Ectodermal cell (in vitro differentiated cells): ENCODE measurements at regions not wholly inside any gene's neighbourhood (a gene's known extent, or its start where the extent isn't known, plus 50 kb on each side); places are given as distances from the start of the nearest gene placed in this dataset.

Source experiments
- H3K27ac ChIP-seq: 2 replicates; pipeline ENCODE4 v1.7.0; 2013; ENCODE audit warnings: mild to moderate bottlenecking, low read depth, low read length; ENCODE audit not compliant: insufficient read depth, poor library complexity, severe bottlenecking
- H3K27me3 ChIP-seq: 2 replicates; pipeline ENCODE4 v1.7.0; 2013; ENCODE audit warnings: mild to moderate bottlenecking, low read length; ENCODE audit not compliant: insufficient read depth, control insufficient read depth, poor library complexity, severe bottlenecking
- H3K36me3 ChIP-seq: one replicate; pipeline ENCODE4 v1.7.0; 2013; ENCODE audit warnings: low read length; ENCODE audit not compliant: control insufficient read depth, insufficient read depth
- H3K4me1 ChIP-seq: one replicate; pipeline ENCODE4 v1.7.0; 2013; ENCODE audit warnings: low read length; ENCODE audit not compliant: control insufficient read depth, insufficient read depth
- H3K4me3 ChIP-seq: 2 replicates; pipeline ENCODE4 v1.7.0; 2013; ENCODE audit warnings: low read depth, low read length, control low read depth; ENCODE audit not compliant: insufficient read depth
- H3K9me3 ChIP-seq: 2 replicates; pipeline ENCODE4 v1.7.0; 2013; ENCODE audit warnings: mild to moderate bottlenecking, low read length, moderate library complexity; ENCODE audit not compliant: control insufficient read depth
- WGBS, 2 experiments: methylation state at CpG; one replicate each; pipeline ENCODE4 v1.1.7; 2013; ENCODE audit warnings: missing lambda C conversion rate in 2 of 2; 5-methylcytosine and 5-hydroxymethylcytosine counted together

DNA sequence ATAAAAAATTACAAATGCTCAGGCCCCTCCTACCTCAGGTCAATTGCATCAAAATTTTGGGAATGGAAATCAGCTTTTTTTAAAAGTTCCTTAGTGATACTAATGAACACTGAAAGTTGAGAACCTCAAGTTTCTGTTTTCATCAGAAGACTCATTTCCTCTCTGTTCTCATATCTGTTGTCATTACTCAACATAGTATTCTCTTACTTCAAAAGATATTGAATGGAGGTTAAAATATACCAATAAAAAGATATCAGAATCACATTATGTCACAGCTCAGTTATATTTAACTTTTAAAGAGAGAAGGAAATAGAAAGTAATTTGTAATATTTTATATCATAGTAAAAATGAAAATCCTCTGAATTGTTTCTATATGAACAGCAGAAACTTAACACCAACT is 959.4 kb upstream of the LRRTM1 start:
- H3K4me1 ChIP-seq, result no peaks in the 10 kb centered on the region

DNA sequence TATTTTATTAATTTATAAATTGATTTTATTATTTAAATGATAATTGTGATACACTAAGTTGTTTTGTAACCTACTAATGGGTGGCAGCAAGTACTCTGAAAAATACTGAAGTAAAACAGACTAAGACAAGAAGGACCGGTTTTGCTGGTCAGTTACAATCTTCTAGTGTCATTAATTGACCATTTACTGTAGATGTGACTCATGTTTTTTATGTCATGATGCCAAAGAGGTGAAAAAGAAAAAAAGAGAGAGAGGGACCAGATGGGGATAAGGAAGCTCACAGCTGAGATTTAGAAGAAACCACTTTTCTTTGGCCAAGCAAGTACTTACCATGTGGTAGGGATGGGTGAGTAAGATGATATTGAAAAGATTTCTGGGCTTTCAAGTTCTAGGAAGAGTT is 955.8 kb upstream of the LRRTM1 start:
- 70 to 100% methylated on average over 1 of the region's 1 CpG for WGBS, 2 experiments
- no peaks in the 10 kb centered on the region for H3K36me3 ChIP-seq
- H3K4me1 ChIP-seq, result no peaks in the 10 kb centered on the region
- H3K4me3 ChIP-seq, result no peak overlapping the region
- no peaks in the 10 kb centered on the region for H3K9me3 ChIP-seq
- H3K27me3 ChIP-seq, result no peaks in the 10 kb centered on the region
- no peak overlapping the region for H3K27ac ChIP-seq

More for the DNA sequence above, 959.4 kb upstream of the LRRTM1 start:
- no peak overlapping the region for H3K4me3 ChIP-seq
- H3K36me3 ChIP-seq, result no peaks in the 10 kb centered on the region
- no peaks in the 10 kb centered on the region for H3K27me3 ChIP-seq
- H3K27ac ChIP-seq, result no peak overlapping the region
- H3K9me3 ChIP-seq, result no peaks in the 10 kb centered on the region

DNA sequence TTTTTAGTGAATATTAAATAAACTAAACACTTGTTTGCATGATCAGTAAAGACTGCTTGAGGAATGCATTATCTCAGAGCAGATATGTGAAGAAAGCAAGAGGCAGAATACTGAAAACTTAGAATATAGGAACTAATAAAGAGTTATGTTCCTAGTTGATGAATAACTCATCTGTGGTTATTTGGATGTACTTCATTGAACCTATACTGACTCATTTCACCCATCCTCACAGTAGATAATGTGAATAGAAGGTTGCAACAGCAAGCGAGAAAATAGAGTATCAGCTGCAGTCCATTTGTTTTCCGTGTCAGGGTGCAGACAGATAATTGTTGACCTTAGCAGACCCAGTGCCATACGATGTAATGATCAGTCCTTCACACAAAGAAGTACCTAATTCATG is 945.7 kb upstream of the LRRTM1 start:
- H3K4me1 ChIP-seq, result no peaks in the 10 kb centered on the region
- no peak overlapping the region for H3K4me3 ChIP-seq
- WGBS, 2 experiments, result 89 to 92% methylated on average over 3 of the region's 3 CpGs
- H3K27me3 ChIP-seq, result no peaks in the 10 kb centered on the region
- no peak overlapping the region for H3K27ac ChIP-seq
- no peaks in the 10 kb centered on the region for H3K36me3 ChIP-seq
- H3K9me3 ChIP-seq, result no peaks in the 10 kb centered on the region

DNA sequence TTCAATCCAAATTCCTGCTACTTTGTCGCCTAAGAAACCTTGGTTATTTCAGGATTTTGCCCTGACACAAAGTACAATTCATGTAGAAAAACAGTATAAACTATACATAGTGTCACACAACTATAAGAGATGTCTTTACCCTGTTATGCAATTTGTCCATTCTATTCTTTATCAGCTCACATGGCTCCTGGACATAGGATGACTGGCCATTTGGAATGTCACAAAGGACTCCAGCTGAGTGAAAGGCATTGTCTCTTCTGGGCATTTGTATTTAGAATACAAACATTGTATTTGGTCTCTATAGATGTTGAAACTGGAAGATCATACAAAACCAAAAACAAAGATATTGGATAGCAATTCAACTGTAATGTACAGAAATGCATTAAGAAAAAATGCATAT is 944.6 kb upstream of the LRRTM1 start:
- Histone ChIP-seq H3K27me3 (no peaks in the 10 kb centered on the region), H3K27ac (no peak overlapping the region), H3K9me3 (no peaks in the 10 kb centered on the region), H3K36me3 (no peaks in the 10 kb centered on the region), H3K4me3 (no peak overlapping the region), H3K4me1 (no peaks in the 10 kb centered on the region)
- WGBS, 2 experiments, result 84 to 91% methylated on average over 1 of the region's 1 CpG

DNA sequence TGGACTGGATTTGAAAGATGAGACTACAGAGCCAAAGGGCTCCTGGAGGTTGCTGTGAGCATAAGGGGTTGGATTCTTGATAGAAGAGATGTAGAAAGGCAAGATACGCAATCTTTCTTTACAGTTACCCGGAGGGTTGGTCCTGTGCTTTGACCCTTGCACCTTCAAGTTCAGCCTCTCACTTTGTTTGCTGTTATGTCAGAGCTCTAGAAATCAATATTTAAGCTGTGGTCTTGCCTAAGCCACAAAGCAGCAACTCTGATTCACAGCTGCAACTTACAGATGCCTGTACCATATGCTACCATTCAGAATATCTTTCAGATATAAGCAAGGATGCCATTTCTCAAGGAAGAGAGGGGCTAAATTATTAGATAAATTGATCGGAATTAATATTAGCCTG is 943.1 kb upstream of the LRRTM1 start:
- Histone ChIP-seq H3K36me3 (no peaks in the 10 kb centered on the region), H3K27ac (no peak overlapping the region), H3K4me1 (no peaks in the 10 kb centered on the region), H3K4me3 (no peak overlapping the region), H3K9me3 (no peaks in the 10 kb centered on the region), H3K27me3 (no peaks in the 10 kb centered on the region)
- 90% methylated on average over 2 to 3 of the region's 3 CpGs for WGBS, 2 experiments

DNA sequence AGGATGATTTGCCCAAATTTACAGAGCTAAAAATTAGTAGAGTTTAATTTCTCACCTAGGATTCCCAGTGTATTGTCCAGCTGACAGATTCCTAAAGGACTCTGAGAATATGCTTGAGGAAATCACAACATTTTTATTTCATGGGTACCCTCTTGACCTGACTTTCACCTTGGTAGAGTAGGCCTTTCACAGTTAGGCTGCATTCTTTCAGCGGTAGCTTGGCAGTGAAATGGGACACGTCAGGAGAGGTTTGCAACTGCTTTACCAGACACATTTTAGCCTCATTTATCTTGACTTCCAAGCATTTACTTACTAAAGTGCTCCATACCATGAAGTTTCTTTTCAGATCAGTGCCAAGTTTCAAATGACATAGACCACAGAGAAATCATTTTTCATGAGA is 937.9 kb upstream of the LRRTM1 start:
- Histone ChIP-seq H3K27ac (no peak overlapping the region), H3K27me3 (no peaks in the 10 kb centered on the region), H3K9me3 (no peaks in the 10 kb centered on the region), H3K4me3 (no peak overlapping the region), H3K36me3 (no peaks in the 10 kb centered on the region), H3K4me1 (no peaks in the 10 kb centered on the region)
- 90 to 92% methylated on average over 2 of the region's 2 CpGs for WGBS, 2 experiments

DNA sequence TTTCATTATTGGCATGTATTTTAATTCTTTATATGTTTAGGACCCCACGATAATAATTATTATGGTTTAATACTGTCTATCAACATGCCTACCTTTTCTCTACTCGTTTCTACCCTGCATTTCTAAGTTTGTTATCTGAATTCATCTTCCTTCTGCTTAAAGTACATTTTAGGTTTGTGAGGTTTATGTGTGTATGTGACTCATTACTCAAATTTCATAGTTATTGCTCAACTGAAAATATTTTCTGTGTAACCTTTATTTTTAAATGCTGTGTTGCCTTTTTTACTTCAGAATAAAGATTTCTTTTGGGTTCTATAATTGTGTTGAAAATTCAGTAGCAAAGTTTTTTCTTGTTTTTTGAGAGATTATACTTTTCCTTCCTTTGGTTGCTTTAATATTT is 933.9 kb upstream of the LRRTM1 start:
- Histone ChIP-seq H3K36me3 (no peaks in the 10 kb centered on the region), H3K27me3 (no peaks in the 10 kb centered on the region), H3K9me3 (no peaks in the 10 kb centered on the region), H3K4me1 (no peaks in the 10 kb centered on the region), H3K27ac (no peak overlapping the region), H3K4me3 (no peak overlapping the region)
- no CpG with 5 or more reads among the region's 2 CpGs for WGBS, 2 experiments

DNA sequence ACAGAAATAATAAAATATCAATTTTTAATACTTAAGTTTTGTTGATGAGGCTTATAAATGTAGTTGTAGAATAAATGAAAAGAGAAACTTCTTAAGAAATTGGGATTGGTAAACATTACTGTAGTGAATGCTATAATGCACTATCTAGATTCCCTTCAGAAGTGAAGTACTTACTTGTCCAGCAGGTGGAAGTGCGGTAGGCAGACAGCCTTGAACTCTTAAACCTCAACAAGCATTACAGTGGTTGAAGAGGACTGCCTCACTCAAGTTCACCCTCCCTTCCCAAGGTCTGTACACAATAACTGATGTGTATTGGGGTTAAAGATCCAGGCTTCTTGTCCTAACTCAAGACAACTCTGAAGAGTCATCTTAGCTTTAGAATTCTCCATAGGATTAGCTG is 931.0 kb upstream of the LRRTM1 start:
- no peaks in the 10 kb centered on the region for H3K4me1 ChIP-seq
- H3K27ac ChIP-seq, result no peak overlapping the region
- H3K4me3 ChIP-seq, result no peak overlapping the region
- no peaks in the 10 kb centered on the region for H3K27me3 ChIP-seq
- H3K9me3 ChIP-seq, result no peaks in the 10 kb centered on the region
- no peaks in the 10 kb centered on the region for H3K36me3 ChIP-seq
- WGBS, 2 experiments, result 90 to 100% methylated on average over 1 of the region's 1 CpG

DNA sequence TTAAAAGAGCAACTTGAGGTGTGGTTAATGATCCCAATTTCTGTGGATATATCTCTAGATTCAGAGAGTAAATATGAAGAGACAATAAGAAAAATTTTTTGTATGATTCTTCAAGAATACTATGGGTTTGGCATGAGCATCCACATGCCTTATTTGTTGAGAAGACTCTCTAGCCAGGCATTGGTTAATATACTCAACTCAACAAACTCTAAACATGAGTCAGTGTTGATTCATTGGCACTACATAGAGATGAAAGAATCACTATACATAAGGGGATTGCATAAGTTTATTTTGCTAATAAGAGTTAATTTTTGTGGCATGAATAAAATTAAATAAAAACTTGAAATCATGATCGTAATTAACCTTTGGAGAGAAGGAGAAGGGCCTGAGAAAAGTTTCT is 930.2 kb upstream of the LRRTM1 start:
- 100% methylated on average over 1 of the region's 1 CpG for WGBS, 2 experiments
- no peaks in the 10 kb centered on the region for H3K27me3 ChIP-seq

DNA sequence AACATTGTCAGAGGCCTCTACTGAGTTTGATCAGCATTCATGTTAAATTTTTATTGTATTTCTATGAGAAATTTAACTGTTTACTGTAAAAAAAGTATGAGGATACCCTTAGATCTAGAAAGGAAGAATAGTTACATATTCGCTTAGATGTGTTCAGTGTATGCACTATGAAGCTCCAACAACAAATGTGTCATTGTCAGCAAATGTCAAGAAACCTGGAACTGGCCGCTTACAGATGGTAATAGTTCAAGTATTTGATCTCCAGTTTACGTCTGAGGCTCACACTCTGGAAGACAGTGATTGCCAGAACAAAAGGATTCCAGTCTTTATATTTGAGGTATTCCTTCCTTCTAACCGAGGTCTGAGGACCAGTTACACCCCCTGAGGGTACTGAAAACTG is 921.2 kb upstream of the LRRTM1 start:
- H3K27me3 ChIP-seq, result no peaks in the 10 kb centered on the region
- H3K4me3 ChIP-seq, result no peak overlapping the region
- H3K27ac ChIP-seq, result no peak overlapping the region
- no peaks in the 10 kb centered on the region for H3K9me3 ChIP-seq
- no peaks in the 10 kb centered on the region for H3K4me1 ChIP-seq
- WGBS, 2 experiments, result 77 to 89% methylated on average over 3 to 4 of the region's 4 CpGs
- no peaks in the 10 kb centered on the region for H3K36me3 ChIP-seq

More for the DNA sequence above, 930.2 kb upstream of the LRRTM1 start:
- Histone ChIP-seq H3K27ac (no peak overlapping the region), H3K9me3 (no peaks in the 10 kb centered on the region), H3K36me3 (no peaks in the 10 kb centered on the region), H3K4me1 (no peaks in the 10 kb centered on the region), H3K4me3 (no peak overlapping the region)

DNA sequence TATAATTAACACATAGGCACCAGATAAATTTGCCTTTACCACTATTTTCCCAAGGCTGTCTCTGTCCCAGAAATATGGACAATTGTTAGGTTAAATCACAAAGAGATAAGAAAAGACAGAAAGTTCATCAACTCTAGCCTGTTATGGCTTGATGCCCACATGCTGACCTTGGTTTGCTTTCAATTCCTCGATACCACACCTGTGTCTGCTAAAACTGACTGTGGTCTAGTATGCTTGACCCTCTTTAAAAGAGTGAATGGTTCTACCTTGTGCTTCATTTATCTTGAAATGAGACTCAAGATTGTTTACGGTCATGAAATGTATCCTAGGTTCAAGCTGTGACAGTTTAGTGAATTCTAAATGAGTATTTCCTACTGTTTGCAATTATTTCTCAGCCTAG is 909.0 kb upstream of the LRRTM1 start:
- H3K36me3 ChIP-seq, result no peaks in the 10 kb centered on the region
- no peak overlapping the region for H3K4me3 ChIP-seq
- H3K9me3 ChIP-seq, result no peaks in the 10 kb centered on the region
- no peaks in the 10 kb centered on the region for H3K27me3 ChIP-seq
- 91 to 95% methylated on average over 2 of the region's 2 CpGs for WGBS, 2 experiments
- no peaks in the 10 kb centered on the region for H3K4me1 ChIP-seq
- no peak overlapping the region for H3K27ac ChIP-seq
